ENCODE measurements at regions not wholly inside any gene's neighbourhood (a gene's known extent, or its start where the extent isn't known, plus 50 kb on each side); places are given as distances from the start of the nearest gene placed in this dataset.
A peak's percentile ranks its signal among the peaks of the same experiment; 100 is the strongest.

DNA sequence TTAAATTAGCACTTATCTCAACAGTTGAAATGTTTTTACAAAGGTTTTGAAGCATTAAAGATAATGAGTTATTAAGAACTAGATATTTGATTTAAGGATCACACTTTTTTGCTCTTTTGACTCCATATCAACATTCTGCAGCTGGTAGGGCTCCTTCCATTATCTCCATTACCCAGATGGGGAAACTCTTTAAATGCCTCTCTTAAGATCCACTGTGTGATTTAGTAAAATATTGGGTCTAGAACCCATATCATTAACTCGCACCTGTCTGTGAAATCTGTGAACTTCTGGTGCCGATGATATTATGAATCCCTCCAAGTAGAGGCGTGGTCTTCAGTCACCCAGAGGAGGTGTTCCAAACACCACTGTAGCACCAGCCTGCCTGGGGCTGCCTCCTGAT is 466.2 kb downstream of the TSN start (continued):
- TF ChIP-seq MECOM (CRISPR knock-in tag; IDR thresholded peaks at IDR 0.05) (no peak), TCF3 (CRISPR knock-in tag; IDR thresholded peaks at IDR 0.05) (peak; percentile 25; the same call in 1 of the 2 replicates), ZNF668 (CRISPR knock-in tag; IDR thresholded peaks at IDR 0.05) (no peak), POLR2H (tag; IDR thresholded peaks at IDR 0.05; ENCODE audit: low read depth) (no peak), NCOR1 (IDR thresholded peaks at IDR 0.05) (0 out of 2 replicates have a peak, but pooled peaks have one; percentile 13), TAL1 (IDR thresholded peaks at IDR 0.05) (peak; percentile 76), SRSF9 (IDR thresholded peaks at IDR 0.05; ENCODE audit: borderline replicate concordance, low read depth, low read length) (no peak), FOXP1 (CRISPR knock-in tag; IDR thresholded peaks at IDR 0.05) (no peak), ZSCAN32 (CRISPR knock-in tag; IDR thresholded peaks at IDR 0.05) (no peak), TSC22D4 (tag; IDR thresholded peaks at IDR 0.05) (no peak), GTF2F1 (IDR thresholded peaks at IDR 0.05; ENCODE audit: low read depth, low read length) (no peak), CBFA2T3 (IDR thresholded peaks at IDR 0.05) (peak; percentile 59; the same call in 1 of the 2 replicates), MLLT1 (IDR thresholded peaks at IDR 0.05) (no peak), ZNF561 (CRISPR knock-in tag; conservative IDR thresholded peaks at IDR 0.05) (no peak), C11orf30 (IDR thresholded peaks at IDR 0.05; ENCODE audit: low read depth) (no peak), CBFA2T2 (conservative IDR thresholded peaks at IDR 0.05) (peak; percentile 38), MIER1 (IDR thresholded peaks at IDR 0.05; ENCODE audit: low read depth) (no peak), MYBL2 (IDR thresholded peaks at IDR 0.05; ENCODE audit: low read depth) (no peak), MYBL2 (CRISPR knock-in tag; IDR thresholded peaks at IDR 0.05; ENCODE audit: borderline replicate concordance) (no peak), TAF15 (IDR thresholded peaks at IDR 0.05; ENCODE audit: low read depth, low read length) (no peak), RFX7 (CRISPR knock-in tag; IDR thresholded peaks at IDR 0.05) (no peak)
- TF ChIP-seq, protein P1, sequence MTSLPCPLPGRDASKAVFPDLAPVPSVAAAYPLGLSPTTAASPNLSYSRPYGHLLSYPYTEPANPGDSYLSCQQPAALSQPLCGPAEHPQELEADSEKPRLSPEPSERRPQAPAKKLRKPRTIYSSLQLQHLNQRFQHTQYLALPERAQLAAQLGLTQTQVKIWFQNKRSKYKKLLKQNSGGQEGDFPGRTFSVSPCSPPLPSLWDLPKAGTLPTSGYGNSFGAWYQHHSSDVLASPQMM (CRISPR knock-in tag; IDR thresholded peaks at IDR 0.05): no peak
- TF ChIP-seq, protein P2, sequence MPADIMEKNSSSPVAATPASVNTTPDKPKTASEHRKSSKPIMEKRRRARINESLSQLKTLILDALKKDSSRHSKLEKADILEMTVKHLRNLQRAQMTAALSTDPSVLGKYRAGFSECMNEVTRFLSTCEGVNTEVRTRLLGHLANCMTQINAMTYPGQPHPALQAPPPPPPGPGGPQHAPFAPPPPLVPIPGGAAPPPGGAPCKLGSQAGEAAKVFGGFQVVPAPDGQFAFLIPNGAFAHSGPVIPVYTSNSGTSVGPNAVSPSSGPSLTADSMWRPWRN (IDR thresholded peaks at IDR 0.05; ENCODE audit: low read depth): no peak
